Testis (tissue), 2 donors: ENCODE measurements at regions not wholly inside any gene's neighbourhood (a gene's known extent, or its start where the extent isn't known, plus 50 kb on each side); places are given as distances from the start of the nearest gene placed in this dataset.

Experiments
- DNase-seq: peaks from one replicate; pipeline ENCODE4 v3.0.0-alpha.2; 2019
- H3K27ac ChIP-seq, 2 donors: fragments of 200-600 bp; sonication (generic); one replicate each; pipeline ENCODE4 v1.5.1; 2019
- H3K27me3 ChIP-seq: fragments of 200-600 bp; sonication (generic); one replicate; pipeline ENCODE4 v1.5.1; 2019
- H3K36me3 ChIP-seq: fragments of 200-600 bp; sonication (generic); one replicate; pipeline ENCODE4 v1.5.1; 2017; ENCODE audit warnings: low read depth; ENCODE audit errors: missing control alignments
- H3K4me1 ChIP-seq: fragments of 200-600 bp; sonication (generic); one replicate; pipeline ENCODE4 v1.5.1; 2019
- H3K4me3 ChIP-seq, 2 donors: fragments of 200-600 bp; sonication (generic); one replicate each; pipeline ENCODE4 v1.5.1; 2017 to 2019
- H3K9me3 ChIP-seq: fragments of 200-600 bp; sonication (generic); one replicate; pipeline ENCODE4 v1.5.1; 2017
- CTCF ChIP-seq, 3 experiments: fragments of 450-650 bp in 2 of 3; fragments of 200-600 bp in 1 of 3; sonication (generic) in 1 of 3; IDR thresholded peaks; one replicate each; pipeline ENCODE4 v1.5.1; 2016 to 2019; ENCODE audit warnings: antibody characterized with exemption in 3 of 3, mild to moderate bottlenecking in 2 of 3, moderate library complexity in 1 of 3
- POLR2A ChIP-seq: fragments of 450-650 bp; IDR thresholded peaks from one replicate; pipeline ENCODE4 v1.6.1; 2017; ENCODE audit warnings: antibody characterized with exemption, mild to moderate bottlenecking, moderate library complexity
- WGBS, 2 donors: methylation state at CpG; one replicate each; pipeline ENCODE4 v1.1.5; 2018; 5-methylcytosine and 5-hydroxymethylcytosine counted together
- intact Hi-C: fragments of 100-400 bp; cut with DNase I; formaldehyde crosslinking; loops from one replicate; pipeline ENCODE4 v1.15.1; 2023; ENCODE audit warnings: low total_unique reads

- no peak overlapping the region for H3K4me3 ChIP-seq
- no peaks in the 10 kb centered on the region for H3K27me3 ChIP-seq
- H3K27ac ChIP-seq = no peak overlapping the region
- intact Hi-C loops = no loop called here
- H3K4me1 ChIP-seq = no peaks in the 10 kb centered on the region
- TF ChIP-seq POLR2A (no peak), CTCF (IDR thresholded peaks at IDR 0.05) (no peak)
- no peak for DNase-seq
- H3K36me3 ChIP-seq = no peaks in the 10 kb centered on the region
- WGBS, 2 donors = 87 to 93% methylated on average over 3 of the region's 3 CpGs
- no peaks in the 10 kb centered on the region for H3K9me3 ChIP-seq
Observed at GRCh38 chr20:52760791-52761190, 211.4 kb upstream of the TSHZ2 start.

GRCh38 chr20:52757411-52757810 lies 214.7 kb upstream of the TSHZ2 start:
- Histone ChIP-seq H3K9me3 (no peaks in the 10 kb centered on the region), H3K4me3 (no peak overlapping the region), H3K4me1 (no peaks in the 10 kb centered on the region), H3K36me3 (no peaks in the 10 kb centered on the region), H3K27me3 (no peaks in the 10 kb centered on the region), H3K27ac (no peak overlapping the region)
- intact Hi-C loops = no loop called here
- DNase-seq = no peak
- WGBS, 2 donors = 69 to 75% methylated on average over 3 of the region's 3 CpGs
- TF ChIP-seq CTCF (IDR thresholded peaks at IDR 0.05) (no peak), POLR2A (no peak)

- Histone ChIP-seq H3K27me3 (no peaks in the 10 kb centered on the region), H3K27ac (no peak overlapping the region), H3K9me3 (no peaks in the 10 kb centered on the region), H3K4me3 (no peak overlapping the region), H3K36me3 (no peaks in the 10 kb centered on the region), H3K4me1 (no peaks in the 10 kb centered on the region)
- 67 to 83% methylated on average over 1 of the region's 1 CpG for WGBS, 2 donors
- TF ChIP-seq POLR2A (no peak), CTCF (IDR thresholded peaks at IDR 0.05) (no peak)
- no peak for DNase-seq
- intact Hi-C loops = no loop called here
Observed at GRCh38 chr20:52755744-52756143, 216.4 kb upstream of the TSHZ2 start.

- no peaks in the 10 kb centered on the region for H3K9me3 ChIP-seq
- no peak overlapping the region for H3K4me3 ChIP-seq
- no peaks in the 10 kb centered on the region for H3K36me3 ChIP-seq
- no peak overlapping the region for H3K27ac ChIP-seq
- no peak for DNase-seq
- intact Hi-C loops = no loop called here
- TF ChIP-seq CTCF (IDR thresholded peaks at IDR 0.05) (no peak), POLR2A (no peak)
- no peaks in the 10 kb centered on the region for H3K4me1 ChIP-seq
- no peaks in the 10 kb centered on the region for H3K27me3 ChIP-seq
Observed at GRCh38 chr20:52754366-52754765, 217.8 kb upstream of the TSHZ2 start.

- Histone ChIP-seq H3K4me3 (no peak overlapping the region), H3K4me1 (no peaks in the 10 kb centered on the region), H3K27me3 (no peaks in the 10 kb centered on the region), H3K36me3 (no peaks in the 10 kb centered on the region), H3K27ac (no peak overlapping the region), H3K9me3 (no peaks in the 10 kb centered on the region)
- DNase-seq = no peak
- TF ChIP-seq CTCF (IDR thresholded peaks at IDR 0.05) (no peak), POLR2A (no peak)
- WGBS, 2 donors = 59 to 61% methylated on average over 5 of the region's 5 CpGs
- intact Hi-C loops = no loop called here
Observed at GRCh38 chr20:52752023-52752422, 220.1 kb upstream of the TSHZ2 start.
